Gastrocnemius medialis (tissue), 4 donors: ENCODE measurements at regions not wholly inside any gene's neighbourhood (a gene's known extent, or its start where the extent isn't known, plus 50 kb on each side); places are given as distances from the start of the nearest gene placed in this dataset.

Source experiments
- ATAC-seq, 2 donors: fragments of 150-250 bp; one replicate each; pipeline ENCODE4 v1.9.1; 2016
- DNase-seq, 2 donors: peaks; one replicate each; pipeline ENCODE4 v3.0.0-alpha.2; 2019
- H3K27ac ChIP-seq, 4 donors: fragments of 200-600 bp; sonication (generic); 1 replicate in 1 of 4; 2 replicates in 3 of 4; pipeline ENCODE4 v1.5.1; 2016 to 2018; ENCODE audit warnings: mild to moderate bottlenecking in 2 of 4, moderate library complexity in 1 of 4
- H3K27me3 ChIP-seq, 3 donors: fragments of 200-600 bp; sonication (generic) in 2 of 3; 1 replicate in 1 of 3; 2 replicates in 2 of 3; pipeline versions ENCODE4 v1.5.1 to v1.6.0; 2016 to 2019; ENCODE audit warnings: mild to moderate bottlenecking in 1 of 3, moderate library complexity in 1 of 3
- H3K36me3 ChIP-seq, 2 donors: fragments of 200-600 bp; sonication (generic) in 1 of 2; one replicate each; pipeline ENCODE4 v1.5.1; 2017 to 2018
- H3K4me1 ChIP-seq, 2 donors: fragments of 200-600 bp; sonication (generic) in 1 of 2; one replicate each; pipeline ENCODE4 v1.5.1; 2016 to 2017; ENCODE audit warnings: mild to moderate bottlenecking in 2 of 2
- H3K4me3 ChIP-seq, 4 donors: fragments of 200-600 bp; sonication (generic) in 3 of 4; 1 replicate in 1 of 4; 2 replicates in 3 of 4; pipeline ENCODE4 v1.5.1; 2016 to 2019; ENCODE audit warnings: mild to moderate bottlenecking in 2 of 4
- H3K9me3 ChIP-seq, 3 donors: fragments of 200-600 bp; sonication (generic) in 2 of 3; 1 replicate in 1 of 3; 2 replicates in 2 of 3; pipeline ENCODE4 v1.5.1; 2016 to 2019
- POLR2A ChIP-seq, 2 donors: fragments of 450-650 bp; IDR thresholded peaks; one replicate each; pipeline ENCODE4 v1.6.1; 2017; ENCODE audit warnings: antibody characterized with exemption in 2 of 2, mild to moderate bottlenecking in 2 of 2, moderate library complexity in 2 of 2
- in situ Hi-C, 4 donors: fragments of 200-750 bp; cut with MboI; loops; one replicate each; pipeline versions ENCODE4 v1.15.0 to v1.8.0; 2017; ENCODE audit warnings: low sequenced_read_pairs in 4 of 4
- intact Hi-C: fragments of 100-400 bp; cut with DNase I; formaldehyde crosslinking; loops from one replicate; pipeline ENCODE4 v1.15.1; 2023; ENCODE audit warnings: low total_unique reads
- TF ChIP-seq, protein P1 (sequence below), 5 experiments: fragments of 450-650 bp in 3 of 5; fragments of 200-600 bp in 2 of 5; sonication (generic) in 2 of 5; IDR thresholded peaks in 4 of 5; conservative IDR thresholded peaks in 1 of 5; 1 replicate in 4 of 5; 2 replicates in 1 of 5; pipeline ENCODE4 v1.5.1; 2016 to 2019; ENCODE audit warnings: antibody characterized with exemption in 5 of 5, mild to moderate bottlenecking in 3 of 5, moderate library complexity in 3 of 5

DNA sequence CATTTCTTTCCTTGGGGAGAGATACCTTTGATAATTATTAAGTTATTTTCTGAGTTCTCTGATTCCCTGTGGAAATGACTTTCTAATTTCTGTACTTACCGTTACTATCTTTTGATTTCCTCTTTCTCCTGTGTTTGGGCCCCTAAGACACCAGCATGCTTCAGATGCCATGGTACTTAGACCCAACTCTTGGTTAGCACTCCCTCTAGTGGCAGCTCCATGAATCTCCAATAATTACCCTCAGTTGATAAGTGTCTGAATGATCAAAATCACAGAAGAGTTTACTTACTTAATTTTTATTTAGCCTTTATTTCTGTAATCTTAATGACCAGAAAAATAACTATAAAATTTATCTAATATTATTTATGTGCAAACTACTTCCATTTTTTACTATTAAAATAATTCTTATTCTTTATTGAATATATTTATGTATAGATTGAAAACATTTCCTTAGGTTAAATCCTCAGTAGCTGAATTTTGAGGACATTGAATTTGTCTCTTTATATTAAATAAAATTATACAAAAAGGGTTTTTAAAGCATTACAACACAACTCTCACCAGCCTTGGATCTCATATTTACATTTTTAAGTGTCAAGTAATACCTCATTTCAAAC is 300.4 kb downstream of the KCNS3 start:
- Histone ChIP-seq H3K4me3 (no peak overlapping the region), H3K27me3 (no peaks in the 10 kb centered on the region), H3K36me3 (no peaks in the 10 kb centered on the region), H3K9me3 (no peaks in the 10 kb centered on the region), H3K4me1 (peaks cover 0 to 10% of the 10 kb centered on the region in 2 donors), H3K27ac (no peak overlapping the region)
- intact Hi-C loops (loop anchor here (2.0 kb wide), 1 partner anchor 328 kb away; no protein-coding TSS in a partner anchor), in situ Hi-C loops (loop anchor here in 1 of 4 donors (10.0 kb wide), 1 partner anchor 334 kb away; no protein-coding TSS in a partner anchor)
- ATAC-seq (peak; percentile 70 to 83), DNase-seq (no peak)
- TF ChIP-seq POLR2A (IDR thresholded peaks at IDR 0.05): no peak
- TF ChIP-seq, protein P1, sequence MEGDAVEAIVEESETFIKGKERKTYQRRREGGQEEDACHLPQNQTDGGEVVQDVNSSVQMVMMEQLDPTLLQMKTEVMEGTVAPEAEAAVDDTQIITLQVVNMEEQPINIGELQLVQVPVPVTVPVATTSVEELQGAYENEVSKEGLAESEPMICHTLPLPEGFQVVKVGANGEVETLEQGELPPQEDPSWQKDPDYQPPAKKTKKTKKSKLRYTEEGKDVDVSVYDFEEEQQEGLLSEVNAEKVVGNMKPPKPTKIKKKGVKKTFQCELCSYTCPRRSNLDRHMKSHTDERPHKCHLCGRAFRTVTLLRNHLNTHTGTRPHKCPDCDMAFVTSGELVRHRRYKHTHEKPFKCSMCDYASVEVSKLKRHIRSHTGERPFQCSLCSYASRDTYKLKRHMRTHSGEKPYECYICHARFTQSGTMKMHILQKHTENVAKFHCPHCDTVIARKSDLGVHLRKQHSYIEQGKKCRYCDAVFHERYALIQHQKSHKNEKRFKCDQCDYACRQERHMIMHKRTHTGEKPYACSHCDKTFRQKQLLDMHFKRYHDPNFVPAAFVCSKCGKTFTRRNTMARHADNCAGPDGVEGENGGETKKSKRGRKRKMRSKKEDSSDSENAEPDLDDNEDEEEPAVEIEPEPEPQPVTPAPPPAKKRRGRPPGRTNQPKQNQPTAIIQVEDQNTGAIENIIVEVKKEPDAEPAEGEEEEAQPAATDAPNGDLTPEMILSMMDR (IDR thresholded peaks at IDR 0.05 in 4 of 5, conservative IDR thresholded peaks at IDR 0.05 in 1 of 5): peak; percentile 66 to 88 (median 71)

DNA sequence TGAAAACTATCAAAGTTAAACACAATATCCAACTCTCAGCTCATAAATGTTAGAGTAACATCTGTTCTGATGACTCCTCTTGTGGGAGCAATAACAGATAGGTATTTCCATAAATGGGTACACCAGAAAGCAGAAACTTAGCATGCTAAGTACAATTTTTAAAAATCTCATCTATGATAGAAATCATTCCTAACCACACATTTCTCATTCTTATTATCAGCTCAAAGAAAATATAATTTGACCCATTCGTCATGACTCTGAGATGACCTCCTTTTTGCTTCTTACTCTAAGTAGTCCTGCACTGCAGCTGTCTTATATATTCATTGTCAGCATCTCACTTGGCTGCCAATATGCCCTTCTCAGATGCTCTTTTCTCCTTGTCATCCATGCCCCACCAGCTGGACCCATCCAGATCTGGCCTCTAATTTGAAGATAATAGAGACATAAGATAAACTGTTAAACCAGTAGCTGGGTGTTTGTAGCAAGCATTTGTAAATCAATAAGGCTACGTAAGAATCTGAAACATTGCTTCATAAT is 298.3 kb downstream of the KCNS3 start:
- H3K4me1 ChIP-seq: peaks cover 0 to 10% of the 10 kb centered on the region in 2 donors
- no peak for DNase-seq
- in situ Hi-C loops (loop anchor here in 1 of 4 donors (10.0 kb wide), 1 partner anchor 332 kb away; no protein-coding TSS in a partner anchor), intact Hi-C loops (no loop called here)
- H3K27me3 ChIP-seq: no peaks in the 10 kb centered on the region
- no peak overlapping the region for H3K27ac ChIP-seq
- no peaks in the 10 kb centered on the region for H3K36me3 ChIP-seq
- H3K4me3 ChIP-seq: no peak overlapping the region
- no peak for ATAC-seq
- no peak for TF ChIP-seq POLR2A (IDR thresholded peaks at IDR 0.05)
- TF ChIP-seq, protein P1 (IDR thresholded peaks at IDR 0.05 in 4 of 5, conservative IDR thresholded peaks at IDR 0.05 in 1 of 5): no peak
- no peaks in the 10 kb centered on the region for H3K9me3 ChIP-seq

DNA sequence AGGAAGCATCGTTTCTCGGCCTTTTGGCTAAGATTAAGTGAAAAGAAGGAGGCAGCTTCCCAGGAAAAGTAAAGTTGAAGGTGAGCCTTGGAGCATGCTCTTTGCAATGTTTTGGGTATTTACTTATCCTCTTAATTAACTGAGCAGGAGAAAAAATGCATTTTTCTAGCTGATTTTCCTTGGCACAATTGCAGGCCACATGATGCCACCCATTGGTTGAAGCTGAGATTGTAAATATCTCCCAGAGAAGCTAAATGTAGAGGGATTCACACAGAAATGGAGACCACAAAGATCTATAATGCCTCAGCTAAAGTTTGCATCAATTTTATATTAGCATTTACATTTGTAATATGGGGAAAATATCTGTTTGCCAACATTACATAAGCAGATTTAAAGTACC is 294.1 kb downstream of the KCNS3 start:
- TF ChIP-seq POLR2A (IDR thresholded peaks at IDR 0.05): no peak
- TF ChIP-seq, protein P1 (IDR thresholded peaks at IDR 0.05 in 4 of 5, conservative IDR thresholded peaks at IDR 0.05 in 1 of 5): no peak
- ATAC-seq (no peak), DNase-seq (no peak)
- intact Hi-C loops: no loop called here
- in situ Hi-C loops: loop anchor here in 2 of 4 donors (10.0 to 25.0 kb wide), 2 partner anchors 328 to 460 kb away; no protein-coding TSS in a partner anchor
- no peak overlapping the region for H3K4me3 ChIP-seq
- H3K27me3 ChIP-seq: no peaks in the 10 kb centered on the region
- peaks cover 0 to 11% of the 10 kb centered on the region in 2 donors for H3K4me1 ChIP-seq
- no peak overlapping the region for H3K27ac ChIP-seq
- no peaks in the 10 kb centered on the region for H3K36me3 ChIP-seq
- no peaks in the 10 kb centered on the region for H3K9me3 ChIP-seq

DNA sequence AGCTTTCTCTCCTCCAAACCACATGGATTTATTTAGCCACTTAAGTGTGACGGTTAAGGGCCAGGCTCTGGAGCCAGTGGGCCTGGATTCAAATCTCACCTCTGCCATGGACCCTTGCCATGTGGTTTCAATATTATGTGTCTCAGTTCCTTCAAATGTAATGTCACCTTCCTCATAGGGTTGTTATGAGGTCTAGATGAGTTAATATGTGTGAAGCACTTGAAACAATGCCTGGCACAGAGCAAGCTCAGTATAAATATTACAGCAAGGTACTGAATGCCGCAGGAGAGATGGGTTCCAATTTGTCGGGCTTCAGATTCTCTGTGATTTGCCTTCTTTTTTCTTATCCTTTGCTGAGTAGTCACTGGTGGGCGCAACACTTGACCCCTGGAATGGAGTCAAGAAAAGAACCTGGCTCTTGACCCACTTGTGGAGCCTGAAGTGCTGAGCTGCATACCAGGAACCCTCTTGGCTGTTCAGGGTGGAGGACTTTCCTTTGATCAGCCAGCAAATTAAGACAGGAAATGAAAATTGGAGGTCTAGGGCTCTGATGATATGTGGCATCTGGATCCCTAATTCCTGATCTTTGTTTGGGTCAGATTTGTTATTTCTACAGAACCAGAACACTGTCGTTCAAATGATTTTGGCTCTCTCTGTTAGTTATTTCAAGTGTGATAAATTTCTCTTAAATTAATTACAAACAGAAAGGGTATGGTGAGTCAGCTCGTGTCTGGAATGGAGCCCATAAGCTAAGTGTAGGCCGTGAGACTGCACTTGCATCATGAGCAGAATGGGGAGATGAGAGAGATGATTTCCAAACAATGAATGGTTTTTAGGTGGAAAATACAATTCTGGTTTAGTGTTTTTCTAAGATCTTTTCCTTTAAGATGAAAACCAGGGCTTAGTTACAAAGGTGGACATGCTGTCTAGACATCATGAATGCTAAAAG is 293.0 kb downstream of the KCNS3 start:
- H3K4me1 ChIP-seq: peaks cover 0 to 11% of the 10 kb centered on the region in 2 donors
- DNase-seq (no peak), ATAC-seq (no peak)
- no peak overlapping the region for H3K27ac ChIP-seq
- no peak overlapping the region for H3K4me3 ChIP-seq
- H3K36me3 ChIP-seq: no peaks in the 10 kb centered on the region
- intact Hi-C loops: no loop called here
- H3K9me3 ChIP-seq: no peaks in the 10 kb centered on the region
- in situ Hi-C loops: loop anchor here in 2 of 4 donors (10.0 to 25.0 kb wide), 2 partner anchors 327 to 459 kb away; no protein-coding TSS in a partner anchor
- TF ChIP-seq, protein P1 (IDR thresholded peaks at IDR 0.05 in 4 of 5, conservative IDR thresholded peaks at IDR 0.05 in 1 of 5): no peak
- no peak for TF ChIP-seq POLR2A (IDR thresholded peaks at IDR 0.05)
- H3K27me3 ChIP-seq: no peaks in the 10 kb centered on the region
